Activated naive CD8-positive, alpha-beta T cell treated with anti-CD3 and anti-CD28 coated beads, Interleukin-2, amount 10 ng/mL, durations not matched to agents 7 days and 5 days (primary cell): ENCODE measurements at regions not wholly inside any gene's neighbourhood (a gene's known extent, or its start where the extent isn't known, plus 50 kb on each side); places are given as distances from the start of the nearest gene placed in this dataset.
"Not testable (repeated sequence)": the region's sequence is repeated elsewhere in the genome, so short reads cannot be mapped to it uniquely, and the experiment has no call there.

Experiments
- ATAC-seq: fragments of 150-1000 bp; cut with Tn5 transposase; one replicate; pipeline ENCODE4 v1.10.0; 2021; ENCODE audit warnings: low read depth, moderate library complexity
- POLR2A ChIA-PET: fragments of 350-600 bp; sonication (Branson Sonifier 250); formaldehyde crosslinking; loops from one replicate; lab custom pipeline; 2021; ENCODE audit warnings: antibody characterized with exemption; lab: Charles Lee
- DNase-seq: peaks from one replicate; pipeline ENCODE4 v3.0.0; 2021
- H3K27ac Mint-ChIP-seq: one replicate; pipeline ENCODE4 v1.8.0; 2022; ENCODE audit warnings: mild to moderate bottlenecking, mixed read lengths
- H3K27me3 Mint-ChIP-seq: one replicate; pipeline ENCODE4 v1.8.0; 2022; ENCODE audit warnings: mild to moderate bottlenecking, moderate library complexity, mixed read lengths
- H3K36me3 Mint-ChIP-seq: one replicate; pipeline ENCODE4 v1.8.0; 2021; ENCODE audit warnings: mild to moderate bottlenecking, mixed read lengths
- H3K4me1 Mint-ChIP-seq: one replicate; pipeline ENCODE4 v1.8.0; 2021; ENCODE audit warnings: mixed read lengths
- H3K4me3 Mint-ChIP-seq: one replicate; pipeline ENCODE4 v1.8.0; 2022; ENCODE audit warnings: mild to moderate bottlenecking, moderate library complexity, mixed read lengths
- H3K9me3 Mint-ChIP-seq: one replicate; pipeline ENCODE4 v1.8.0; 2021; ENCODE audit warnings: mixed read lengths

DNA sequence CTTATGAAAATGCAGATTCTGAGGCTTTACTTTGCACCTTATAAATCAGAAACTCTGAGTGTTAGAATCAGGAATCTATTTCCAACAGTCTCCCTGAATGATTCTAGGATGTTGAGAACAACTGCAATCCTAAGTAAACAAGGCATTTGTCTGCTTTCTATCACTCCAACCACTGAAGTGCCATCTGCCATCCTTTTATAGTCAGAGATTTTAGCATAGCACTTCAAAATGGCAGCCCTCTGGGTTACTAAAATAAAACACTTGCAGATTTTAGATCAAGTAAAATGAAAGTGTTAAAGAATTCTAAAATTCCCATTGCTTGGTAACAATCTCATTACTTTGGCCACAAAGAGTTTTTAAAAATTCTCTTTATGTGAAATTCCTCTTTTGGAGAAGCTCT lies 258.9 kb downstream of the CD109 start:
- POLR2A ChIA-PET: no interaction called here
- no peaks in the 10 kb centered on the region for H3K27me3 Mint-ChIP-seq
- DNase-seq (no peak), ATAC-seq (no peak)
- H3K4me1 Mint-ChIP-seq: no peaks in the 10 kb centered on the region
- H3K4me3 Mint-ChIP-seq: no peak overlapping the region
- no peaks in the 10 kb centered on the region for H3K36me3 Mint-ChIP-seq
- H3K27ac Mint-ChIP-seq: no peak overlapping the region
- H3K9me3 Mint-ChIP-seq: no peaks in the 10 kb centered on the region

DNA sequence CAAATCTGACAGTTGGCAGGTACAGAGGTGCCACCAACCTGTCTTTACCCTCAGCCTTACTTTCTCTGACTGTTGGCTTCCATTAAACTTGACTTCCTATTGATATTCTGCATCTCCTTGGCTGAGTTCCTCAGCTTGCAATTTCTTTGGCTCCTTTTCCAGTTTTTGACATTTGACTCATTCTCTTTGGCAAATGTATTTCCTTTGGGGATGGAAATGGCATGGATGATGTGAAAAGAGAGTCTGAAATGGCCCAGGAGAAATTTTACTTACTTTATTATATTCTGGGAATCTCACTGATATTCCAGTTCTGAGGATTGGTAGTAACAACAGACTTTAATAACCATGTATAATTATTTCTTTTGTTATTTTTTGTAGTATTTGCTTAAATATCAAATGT lies 255.2 kb downstream of the CD109 start:
- no peak overlapping the region for H3K27ac Mint-ChIP-seq
- ATAC-seq: no peak
- H3K36me3 Mint-ChIP-seq: no peaks in the 10 kb centered on the region
- POLR2A ChIA-PET: no interaction called here
- H3K4me1 Mint-ChIP-seq: peaks cover 3% of the 10 kb centered on the region
- no peaks in the 10 kb centered on the region for H3K27me3 Mint-ChIP-seq
- no peak for DNase-seq
- no peak overlapping the region for H3K4me3 Mint-ChIP-seq
- H3K9me3 Mint-ChIP-seq: peaks cover 4% of the 10 kb centered on the region

DNA sequence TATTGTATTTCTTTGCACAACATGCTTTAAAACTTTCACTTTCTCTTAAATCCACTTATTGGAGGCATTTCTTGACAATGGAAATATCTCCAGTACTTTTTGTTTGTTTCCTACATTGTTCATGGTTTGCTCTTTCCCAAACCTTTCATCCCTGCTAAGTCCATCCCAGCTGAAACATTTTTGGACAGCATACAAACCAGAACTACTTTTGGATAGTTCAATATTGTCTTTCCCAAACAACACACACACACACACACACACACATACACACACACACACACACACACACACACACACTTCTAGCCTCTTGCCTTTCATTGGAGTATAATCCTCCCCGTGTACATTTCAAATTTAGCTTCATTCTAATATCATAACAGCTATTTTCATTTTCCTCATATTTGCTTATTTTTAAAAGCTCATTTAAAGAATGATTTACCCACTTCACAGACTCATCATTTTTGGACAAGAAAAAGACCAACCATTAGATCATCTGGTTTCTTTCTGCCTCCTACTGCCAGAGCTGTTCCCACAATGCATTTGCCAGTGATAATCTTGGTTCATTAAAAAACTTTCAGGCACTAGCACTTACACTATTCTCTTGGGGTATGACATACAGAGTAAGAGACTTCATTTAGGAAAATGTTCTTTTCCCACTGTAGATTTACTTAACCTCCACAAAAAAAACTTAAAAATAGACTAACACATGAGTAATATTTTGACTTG lies 248.1 kb downstream of the CD109 start:
- DNase-seq: no peak
- POLR2A ChIA-PET: no interaction called here
- H3K27me3 Mint-ChIP-seq: peaks cover under 1% of the 10 kb centered on the region
- ATAC-seq: no peak
- H3K36me3 Mint-ChIP-seq: no peaks in the 10 kb centered on the region
- H3K9me3 Mint-ChIP-seq: peaks cover 4% of the 10 kb centered on the region
- no peak overlapping the region for H3K27ac Mint-ChIP-seq
- H3K4me1 Mint-ChIP-seq: peaks cover 3% of the 10 kb centered on the region
- no peak overlapping the region for H3K4me3 Mint-ChIP-seq

DNA sequence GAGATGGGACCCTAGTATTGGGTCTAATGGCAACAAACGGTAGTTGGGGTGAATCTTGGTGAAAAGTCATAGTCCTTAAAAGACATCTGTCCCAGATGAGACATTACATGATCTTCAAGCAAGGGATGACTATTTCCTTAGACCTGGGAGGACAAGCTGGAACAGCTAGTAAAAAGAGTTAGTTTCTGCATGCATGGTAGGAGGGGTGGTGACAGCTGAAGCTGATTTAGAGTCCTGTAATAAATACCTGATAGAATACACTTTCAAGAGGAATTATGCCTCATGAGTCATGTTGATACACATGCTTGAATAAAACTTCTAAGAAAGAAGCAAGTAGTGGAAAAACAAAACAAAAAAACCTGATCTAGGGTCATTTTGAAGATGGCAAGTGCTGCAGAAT lies 247.4 kb downstream of the CD109 start:
- ATAC-seq (no peak), DNase-seq (no peak)
- no peak overlapping the region for H3K27ac Mint-ChIP-seq
- H3K4me3 Mint-ChIP-seq: no peak overlapping the region
- H3K4me1 Mint-ChIP-seq: peaks cover 3% of the 10 kb centered on the region
- no peaks in the 10 kb centered on the region for H3K36me3 Mint-ChIP-seq
- POLR2A ChIA-PET: no interaction called here
- H3K27me3 Mint-ChIP-seq: peaks cover 2% of the 10 kb centered on the region
- peaks cover 4% of the 10 kb centered on the region for H3K9me3 Mint-ChIP-seq

DNA sequence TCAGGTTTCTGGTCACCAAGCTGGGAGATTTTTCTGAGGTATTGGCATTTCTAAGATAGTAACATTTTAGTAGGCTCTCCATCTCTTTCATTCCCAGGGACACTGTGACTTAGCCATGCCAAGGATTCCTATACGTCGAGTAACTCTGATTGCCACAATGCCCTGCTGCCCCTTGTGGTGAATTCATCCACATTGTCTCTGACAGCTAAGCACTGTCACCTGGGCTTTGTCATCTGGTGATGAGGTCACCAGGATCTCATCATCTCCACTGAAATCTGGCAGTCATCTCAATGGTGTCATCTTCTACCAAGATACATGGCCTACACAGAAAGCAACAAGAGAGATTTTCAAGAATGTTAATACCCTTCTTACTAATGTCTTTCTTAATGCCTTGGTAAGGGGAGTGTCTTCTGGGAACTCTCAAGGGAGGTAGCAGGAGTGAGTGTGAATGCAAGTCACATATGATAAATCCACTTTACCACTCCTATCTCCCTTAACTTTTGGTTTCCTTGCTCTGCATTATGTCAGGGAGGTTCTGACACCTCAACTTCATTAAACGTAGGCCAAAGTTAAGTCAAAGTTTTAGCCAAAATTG lies 246.7 kb downstream of the CD109 start:
- DNase-seq (no peak), ATAC-seq (no peak)
- H3K4me1 Mint-ChIP-seq: peaks cover 1% of the 10 kb centered on the region
- peaks cover 1% of the 10 kb centered on the region for H3K9me3 Mint-ChIP-seq
- no peaks in the 10 kb centered on the region for H3K36me3 Mint-ChIP-seq
- peaks cover 2% of the 10 kb centered on the region for H3K27me3 Mint-ChIP-seq
- POLR2A ChIA-PET: no interaction called here
- H3K27ac Mint-ChIP-seq: no peak overlapping the region
- H3K4me3 Mint-ChIP-seq: no peak overlapping the region

DNA sequence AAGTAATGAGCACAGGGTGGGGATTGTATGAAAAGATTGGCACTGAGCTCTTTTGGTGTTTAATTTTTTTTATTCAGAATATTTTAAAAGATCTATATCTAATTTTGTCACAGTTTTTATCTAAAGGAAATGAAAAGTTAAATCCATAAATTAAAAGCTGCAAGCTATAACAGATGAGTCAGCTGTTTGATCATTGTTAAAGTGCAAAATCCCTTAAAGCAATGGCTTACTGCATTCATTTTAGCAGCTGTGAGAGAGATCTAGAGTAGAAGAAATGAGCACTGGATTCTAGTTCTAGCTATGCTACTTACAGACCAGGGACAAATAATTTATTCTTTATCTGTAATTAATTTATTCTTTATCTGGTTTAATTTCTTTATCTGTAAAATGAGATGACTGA lies 245.9 kb downstream of the CD109 start:
- no peak for DNase-seq
- no peaks in the 10 kb centered on the region for H3K4me1 Mint-ChIP-seq
- H3K4me3 Mint-ChIP-seq: no peak overlapping the region
- no peaks in the 10 kb centered on the region for H3K9me3 Mint-ChIP-seq
- H3K36me3 Mint-ChIP-seq: no peaks in the 10 kb centered on the region
- no peak overlapping the region for H3K27ac Mint-ChIP-seq
- peaks cover 2% of the 10 kb centered on the region for H3K27me3 Mint-ChIP-seq
- no peak for ATAC-seq
- POLR2A ChIA-PET: no interaction called here

DNA sequence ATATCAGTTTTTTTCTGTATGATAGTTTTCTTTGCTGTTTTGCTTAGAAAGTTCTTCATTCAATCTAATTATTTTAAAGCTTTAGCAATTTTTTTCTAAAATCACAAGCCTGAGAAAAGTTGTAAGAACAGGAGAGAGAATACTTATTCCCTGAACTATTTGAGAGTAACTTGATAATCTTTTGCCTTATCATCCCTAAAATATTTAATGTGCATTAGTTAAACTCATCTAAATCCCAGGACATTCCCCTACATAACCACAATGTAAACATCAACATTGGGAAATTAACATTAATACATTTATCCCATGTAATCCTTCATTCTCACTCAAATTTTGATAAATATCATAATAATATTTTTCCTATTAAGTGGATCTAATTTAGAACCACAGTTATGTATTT lies 241.8 kb downstream of the CD109 start:
- no peaks in the 10 kb centered on the region for H3K4me1 Mint-ChIP-seq
- H3K27ac Mint-ChIP-seq: no peak overlapping the region
- no peaks in the 10 kb centered on the region for H3K36me3 Mint-ChIP-seq
- POLR2A ChIA-PET: no interaction called here
- H3K27me3 Mint-ChIP-seq: peaks cover 2% of the 10 kb centered on the region
- H3K4me3 Mint-ChIP-seq: no peak overlapping the region
- H3K9me3 Mint-ChIP-seq: no peaks in the 10 kb centered on the region
- no peak for DNase-seq
- ATAC-seq: no peak

DNA sequence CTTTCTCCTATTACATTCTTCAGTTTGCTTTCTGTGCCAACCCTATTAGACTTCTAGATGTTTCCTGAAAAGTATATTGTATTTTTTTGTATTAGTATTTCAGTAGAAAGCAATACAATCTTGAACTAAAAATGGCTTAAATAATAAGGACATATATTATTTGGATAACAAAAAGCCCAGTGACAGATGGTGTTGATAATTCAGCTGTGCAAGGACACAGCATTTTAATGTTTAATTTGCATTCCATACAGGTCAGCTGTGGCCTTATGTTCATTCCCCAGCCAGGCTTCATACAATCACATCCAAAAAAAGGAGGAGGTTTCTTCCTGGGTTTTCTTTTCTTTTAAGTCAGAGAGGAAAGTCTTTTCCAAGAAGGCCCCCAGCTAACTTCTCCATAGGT lies 236.9 kb downstream of the CD109 start:
- ATAC-seq (no peak), DNase-seq (no peak)
- Mint-ChIP-seq H3K9me3 (no peaks in the 10 kb centered on the region), H3K36me3 (no peaks in the 10 kb centered on the region), H3K4me3 (no peak overlapping the region), H3K27me3 (no peaks in the 10 kb centered on the region), H3K4me1 (no peaks in the 10 kb centered on the region), H3K27ac (no peak overlapping the region)
- POLR2A ChIA-PET: no interaction called here

DNA sequence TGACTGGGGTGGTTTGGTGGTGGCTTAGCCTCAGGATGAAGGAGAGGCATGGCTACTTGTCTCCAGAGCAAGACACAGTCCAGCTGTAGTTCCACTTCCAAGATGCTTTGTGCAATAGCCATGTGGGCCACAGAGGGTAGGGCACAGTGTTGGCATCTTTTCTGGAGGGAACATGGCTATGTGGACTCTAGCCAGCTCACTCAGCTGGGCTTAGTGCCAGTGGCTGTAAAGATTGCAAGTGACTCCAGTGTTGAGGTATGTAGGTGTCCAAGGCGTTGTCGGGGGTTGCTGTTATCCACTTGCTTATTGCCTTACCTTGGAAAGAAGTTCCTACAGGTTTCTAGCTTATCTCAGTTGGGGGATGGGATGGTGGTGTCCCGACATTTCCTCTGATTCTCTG lies 233.4 kb downstream of the CD109 start:
- H3K27me3 Mint-ChIP-seq: no peaks in the 10 kb centered on the region
- no peak overlapping the region for H3K4me3 Mint-ChIP-seq
- no peaks in the 10 kb centered on the region for H3K36me3 Mint-ChIP-seq
- POLR2A ChIA-PET: no interaction called here
- no peaks in the 10 kb centered on the region for H3K9me3 Mint-ChIP-seq
- no peaks in the 10 kb centered on the region for H3K4me1 Mint-ChIP-seq
- H3K27ac Mint-ChIP-seq: no peak overlapping the region
- no peak for DNase-seq
- ATAC-seq: no peak

DNA sequence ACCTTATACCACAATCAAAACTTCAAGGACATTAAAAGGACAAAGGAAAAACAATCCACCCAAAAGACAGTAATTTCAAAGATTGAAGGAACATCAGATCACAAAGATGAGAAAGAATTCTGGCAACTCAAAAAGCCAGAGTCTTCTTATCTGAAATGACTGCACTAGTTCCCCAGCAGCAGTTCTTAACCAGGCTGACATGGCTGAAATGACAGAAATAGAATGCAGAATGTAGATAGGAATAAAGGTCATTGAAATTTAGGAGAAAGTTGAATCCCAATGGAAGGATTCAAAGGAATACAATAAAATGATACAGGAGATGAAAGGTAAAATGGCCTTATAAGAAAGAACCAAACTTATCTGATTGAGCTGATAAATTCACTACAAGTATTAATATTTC lies 231.4 kb downstream of the CD109 start:
- ATAC-seq: no peak
- Mint-ChIP-seq H3K36me3 (no peaks in the 10 kb centered on the region), H3K27me3 (no peaks in the 10 kb centered on the region), H3K9me3 (no peaks in the 10 kb centered on the region), H3K27ac (no peak overlapping the region), H3K4me1 (no peaks in the 10 kb centered on the region), H3K4me3 (no peak overlapping the region)
- POLR2A ChIA-PET: no interaction called here
- DNase-seq: no peak

DNA sequence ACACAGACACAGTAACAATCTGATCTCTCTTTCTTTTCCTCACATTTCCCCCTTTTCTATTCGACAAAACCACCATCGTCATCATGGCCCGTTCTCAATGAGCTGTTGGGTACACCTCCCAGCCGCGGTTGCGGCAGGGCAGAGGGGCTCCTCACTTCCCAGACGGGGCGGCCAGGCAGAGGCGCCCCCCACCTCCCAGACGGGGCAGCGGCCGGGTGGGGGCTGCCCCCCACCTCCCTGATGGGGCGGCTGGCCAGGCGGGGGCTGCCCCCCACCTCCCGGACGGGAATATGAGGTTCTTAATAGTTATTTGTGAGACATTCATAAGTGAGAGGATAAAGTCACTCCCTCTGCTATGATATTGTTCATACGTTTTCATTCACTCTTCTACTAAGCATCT lies 229.7 kb downstream of the CD109 start:
- POLR2A ChIA-PET, H3K4me3 Mint-ChIP-seq, H3K9me3 Mint-ChIP-seq, DNase-seq, H3K4me1 Mint-ChIP-seq, H3K27ac Mint-ChIP-seq, H3K27me3 Mint-ChIP-seq, H3K36me3 Mint-ChIP-seq, ATAC-seq: not testable (repeated sequence)

DNA sequence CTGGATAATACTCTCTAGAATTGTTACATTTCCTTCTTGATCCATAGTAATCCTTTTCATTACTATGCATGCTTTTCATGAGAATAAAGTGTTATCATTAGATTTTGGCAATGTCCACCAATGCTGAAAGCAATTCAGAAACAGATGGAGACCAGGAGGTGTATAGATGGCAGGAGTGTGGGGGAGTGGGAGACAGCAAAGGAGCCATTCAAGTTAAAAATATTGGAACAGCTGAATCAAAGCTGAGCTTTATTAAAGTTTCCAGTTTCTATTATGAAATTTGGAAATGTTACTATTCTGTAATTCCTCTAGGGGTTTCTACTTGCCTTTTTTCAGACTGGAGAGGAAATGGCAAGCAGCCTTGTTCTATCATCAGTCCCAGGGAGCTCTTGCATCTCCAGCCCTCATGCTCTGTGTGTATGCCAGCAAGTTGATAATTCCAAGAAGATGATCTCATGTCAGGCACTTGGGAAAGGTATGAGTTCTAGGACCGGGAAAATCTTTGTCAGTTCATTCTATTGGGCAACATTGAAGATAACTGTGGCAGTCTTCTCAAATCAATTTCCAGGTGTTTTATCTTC lies 228.0 kb downstream of the CD109 start:
- no peaks in the 10 kb centered on the region for H3K27me3 Mint-ChIP-seq
- no peak overlapping the region for H3K4me3 Mint-ChIP-seq
- no peak for ATAC-seq

DNA sequence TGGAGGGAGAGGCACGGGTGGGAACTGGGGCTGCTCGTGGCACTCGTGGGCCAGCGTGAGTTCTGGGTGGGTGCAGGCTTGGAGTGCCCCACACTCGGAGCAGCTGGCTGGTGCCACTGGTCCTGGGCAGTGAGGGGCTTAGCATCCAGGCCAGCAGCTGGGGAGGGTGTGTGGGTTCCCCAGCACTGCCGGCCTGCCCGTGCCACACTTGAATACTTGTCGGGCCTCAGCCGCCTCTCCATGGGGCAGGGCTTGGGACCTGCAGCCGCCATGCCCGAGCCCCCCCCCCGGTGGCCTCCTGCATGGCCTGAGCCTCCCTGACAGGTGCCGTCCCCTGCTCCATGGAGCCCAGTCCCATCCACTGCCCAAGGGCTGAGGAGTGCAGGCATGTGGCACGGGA lies 207.2 kb downstream of the CD109 start:
- no peak for ATAC-seq
- no peaks in the 10 kb centered on the region for H3K27me3 Mint-ChIP-seq
- no peak for DNase-seq
- H3K27ac Mint-ChIP-seq: no peak overlapping the region
- peaks cover 7% of the 10 kb centered on the region for H3K9me3 Mint-ChIP-seq
- H3K36me3 Mint-ChIP-seq: no peaks in the 10 kb centered on the region
- H3K4me3 Mint-ChIP-seq: no peak overlapping the region
- H3K4me1 Mint-ChIP-seq: no peaks in the 10 kb centered on the region
- POLR2A ChIA-PET: no interaction called here

More for the DNA sequence above, 228.0 kb downstream of the CD109 start:
- H3K36me3 Mint-ChIP-seq: no peaks in the 10 kb centered on the region
- H3K27ac Mint-ChIP-seq: no peak overlapping the region
- no peak for DNase-seq
- no peaks in the 10 kb centered on the region for H3K9me3 Mint-ChIP-seq
- H3K4me1 Mint-ChIP-seq: no peaks in the 10 kb centered on the region
- POLR2A ChIA-PET: no interaction called here

DNA sequence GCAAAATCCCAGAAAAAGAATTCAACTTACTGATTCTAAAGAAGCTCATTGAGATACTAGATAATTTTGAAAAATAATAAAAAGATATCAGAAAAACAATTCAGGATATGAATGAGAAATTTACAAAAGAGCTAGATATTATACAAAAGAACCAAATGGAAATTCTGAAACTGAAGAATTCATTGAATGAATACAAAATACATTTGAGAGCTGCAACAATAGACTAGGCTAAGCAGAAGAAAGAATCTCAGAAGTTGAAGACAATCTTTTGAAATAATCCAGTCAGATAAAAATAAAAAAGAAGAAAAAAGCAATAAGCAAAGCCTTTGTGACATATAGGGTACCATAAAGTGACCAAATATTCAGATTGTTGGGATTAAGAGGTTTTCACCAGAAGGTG lies 206.0 kb downstream of the CD109 start:
- DNase-seq (no peak), ATAC-seq (no peak)
- POLR2A ChIA-PET: no interaction called here
- Mint-ChIP-seq H3K27ac (no peak overlapping the region), H3K36me3 (no peaks in the 10 kb centered on the region), H3K4me1 (no peaks in the 10 kb centered on the region), H3K9me3 (peaks cover 7% of the 10 kb centered on the region), H3K4me3 (no peak overlapping the region), H3K27me3 (no peaks in the 10 kb centered on the region)
